Cerebellar cortex (tissue), 1 donor: ENCODE measurements at regions not wholly inside any gene's neighbourhood (a gene's known extent, or its start where the extent isn't known, plus 50 kb on each side); places are given as distances from the start of the nearest gene placed in this dataset.

Experiments
- DNase-seq: peaks from one replicate; pipeline ENCODE4 v3.0.0-alpha.2; 2015; ENCODE audit warnings: low spot score

- no peak for DNase-seq
These were observed 110.1 kb downstream of the SNX5 start for GRCh38 chr20:17858450-17859001.

- no peak for DNase-seq
These were observed 110.8 kb downstream of the SNX5 start for GRCh38 chr20:17857639-17858449.

- DNase-seq: no peak
These were observed 111.6 kb downstream of the SNX5 start for GRCh38 chr20:17856837-17857605.

GRCh38 chr20:17856024-17856564 is 112.5 kb downstream of the SNX5 start:
- no peak for DNase-seq

GRCh38 chr20:17854307-17854903 is 114.2 kb downstream of the SNX5 start:
- DNase-seq: peak; percentile 81

- no peak for DNase-seq
These were observed 116.3 kb downstream of the SNX5 start for GRCh38 chr20:17852323-17852722.

GRCh38 chr20:17850684-17851026 is 117.9 kb downstream of the SNX5 start:
- DNase-seq: no peak

- DNase-seq: peak; percentile 86
These were observed 118.5 kb downstream of the SNX5 start for GRCh38 chr20:17849901-17850683.

- no peak for DNase-seq
These were observed 119.3 kb downstream of the SNX5 start for GRCh38 chr20:17849138-17849900.

- DNase-seq: no peak
These were observed 120.1 kb downstream of the SNX5 start for GRCh38 chr20:17848249-17849048.

GRCh38 chr20:17845701-17846475 is 122.7 kb downstream of the SNX5 start:
- no peak for DNase-seq

GRCh38 chr20:17844549-17845298 is 123.9 kb downstream of the SNX5 start:
- DNase-seq: no peak

- DNase-seq: no peak
These were observed 124.5 kb downstream of the SNX5 start for GRCh38 chr20:17844133-17844429.

GRCh38 chr20:17843246-17844132 is 125.1 kb downstream of the SNX5 start:
- DNase-seq: no peak

- no peak for DNase-seq
These were observed 126.8 kb downstream of the SNX5 start for GRCh38 chr20:17841751-17842215.

GRCh38 chr20:17840423-17840822 is 128.2 kb downstream of the SNX5 start:
- no peak for DNase-seq

- no peak for DNase-seq
These were observed 129.7 kb downstream of the SNX5 start for GRCh38 chr20:17838921-17839320.

GRCh38 chr20:17837179-17837578 is 131.4 kb downstream of the SNX5 start:
- no peak for DNase-seq
